GM18907 (cell line): ENCODE measurements at regions not wholly inside any gene's neighbourhood (a gene's known extent, or its start where the extent isn't known, plus 50 kb on each side); places are given as distances from the start of the nearest gene placed in this dataset.

ENCODE experiments used
- ATAC-seq: cut with Tn5 transposase; IDR thresholded peaks from one replicate; pipeline ENCODE4 v1.9.1; 2021; ENCODE audit warnings: mild to moderate bottlenecking, moderate library complexity; ENCODE audit not compliant: unreplicated experiment

- no peak for ATAC-seq
Observed at GRCh38 chr2:14684516-14684915, 52.0 kb downstream of the LRATD1 start.

- no peak for ATAC-seq
Observed at GRCh38 chr2:14690926-14691325, 58.4 kb downstream of the LRATD1 start.

- no peak for ATAC-seq
Observed at GRCh38 chr2:14693874-14694273, 61.4 kb downstream of the LRATD1 start.

DNA sequence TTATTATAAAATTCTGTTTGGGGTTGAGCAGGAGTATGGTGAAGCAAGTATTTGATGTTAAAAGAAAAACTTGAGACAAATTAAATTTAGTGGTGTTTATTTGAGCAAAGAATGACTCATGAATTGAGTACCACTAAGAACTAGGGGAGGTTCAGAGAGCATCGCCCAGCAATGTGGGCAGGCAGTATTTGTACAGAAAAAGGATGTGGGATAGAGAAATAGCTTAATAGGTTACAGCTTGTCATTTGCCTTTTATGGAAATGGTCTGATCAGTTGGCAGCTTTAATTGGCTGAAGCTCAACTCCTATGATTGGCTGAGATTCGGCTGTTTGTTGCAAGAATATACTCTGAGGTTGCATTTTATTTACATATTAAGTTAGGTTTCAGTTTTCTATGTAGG is 68.2 kb downstream of the LRATD1 start:
- ATAC-seq, result no peak

GRCh38 chr2:14702258-14702657 is 69.7 kb downstream of the LRATD1 start:
- no peak for ATAC-seq

GRCh38 chr2:14706201-14706600 is 73.7 kb downstream of the LRATD1 start:
- no peak for ATAC-seq

GRCh38 chr2:14712111-14712510 is 79.6 kb downstream of the LRATD1 start:
- no peak for ATAC-seq

DNA sequence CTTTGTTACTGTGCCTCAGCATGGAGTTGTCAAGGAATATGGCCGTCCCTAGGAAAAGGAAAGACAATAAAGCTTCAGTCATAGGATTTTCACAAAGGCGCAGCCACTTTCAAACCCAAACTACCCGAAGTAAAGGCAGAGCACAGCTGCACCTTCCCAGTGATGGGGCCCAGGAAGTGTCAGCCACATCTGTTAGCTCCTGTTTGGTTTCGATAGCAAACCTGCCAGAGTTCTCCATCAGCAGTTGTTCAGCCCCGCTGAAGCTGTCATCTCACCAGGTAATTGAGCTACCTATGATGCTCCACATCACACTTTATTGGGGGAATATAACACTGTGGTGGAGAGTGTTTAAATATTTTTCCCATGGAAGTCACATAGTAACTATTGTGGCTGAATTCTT is 80.7 kb downstream of the LRATD1 start:
- ATAC-seq, result no peak

- no peak for ATAC-seq
Observed at GRCh38 chr2:14715600-14715999, 83.1 kb downstream of the LRATD1 start.

GRCh38 chr2:14716319-14716718 is 83.8 kb downstream of the LRATD1 start:
- no peak for ATAC-seq

- ATAC-seq, result no peak
Observed at GRCh38 chr2:14717131-14717530, 84.6 kb downstream of the LRATD1 start.

DNA sequence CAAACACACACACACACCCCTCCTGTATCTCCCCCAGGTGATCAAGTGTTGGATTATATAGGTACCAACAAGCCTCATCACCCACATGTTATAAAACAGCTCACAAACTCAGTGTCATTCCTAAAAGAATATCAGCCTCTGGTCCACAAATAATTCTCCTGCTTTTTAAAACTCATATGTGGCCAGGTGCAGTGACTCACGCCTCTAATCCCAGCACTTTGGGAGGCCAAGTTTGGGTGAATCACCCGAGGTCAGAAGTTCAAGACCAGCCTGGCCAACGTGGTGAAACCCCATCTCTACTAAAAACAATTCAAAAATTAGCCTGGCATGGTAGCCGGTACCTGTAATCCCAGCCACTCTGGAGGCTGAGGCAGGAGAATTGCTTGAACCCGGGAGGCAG is 87.8 kb downstream of the LRATD1 start:
- no peak for ATAC-seq

GRCh38 chr2:14720739-14721138 is 88.2 kb downstream of the LRATD1 start:
- ATAC-seq, result no peak

DNA sequence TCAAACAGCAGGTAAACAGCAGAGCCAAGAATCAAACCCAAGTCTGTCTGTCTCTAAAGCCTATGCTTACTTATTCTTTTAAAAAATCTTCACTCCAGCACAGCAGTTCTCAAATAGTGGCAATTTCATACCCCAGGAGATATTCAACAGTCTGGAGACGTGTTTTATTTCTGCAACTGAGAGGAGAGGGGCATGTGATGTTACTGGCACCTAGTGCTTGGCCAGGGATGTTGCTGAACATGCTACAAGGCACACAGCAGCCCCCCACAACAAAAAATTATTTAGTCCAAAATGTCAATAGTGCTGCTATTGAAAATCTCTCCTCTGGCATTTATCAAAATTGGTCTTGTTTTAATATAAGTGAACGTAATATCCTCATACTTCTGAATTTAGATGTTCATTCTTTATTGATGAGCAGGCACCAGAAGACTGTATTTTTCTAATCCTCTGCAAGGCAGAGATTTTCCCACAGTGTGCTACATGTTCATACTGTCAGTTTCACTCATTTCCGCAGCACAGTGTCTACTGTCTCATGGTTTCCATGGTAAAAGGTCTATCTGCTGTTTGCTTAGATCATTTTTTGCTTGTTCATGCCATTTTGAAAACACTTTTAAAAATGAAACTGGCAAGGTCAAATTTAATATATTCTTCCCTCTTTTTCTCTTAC is 90.5 kb downstream of the LRATD1 start:
- no peak for ATAC-seq

- ATAC-seq, result no peak
Observed at GRCh38 chr2:14723684-14724083, 91.2 kb downstream of the LRATD1 start.

- ATAC-seq, result no peak
Observed at GRCh38 chr2:14735696-14736095, 103.2 kb downstream of the LRATD1 start.

- no peak for ATAC-seq
Observed at GRCh38 chr2:14737201-14737600, 104.7 kb downstream of the LRATD1 start.

GRCh38 chr2:14743861-14744260 is 111.3 kb downstream of the LRATD1 start:
- no peak for ATAC-seq

DNA sequence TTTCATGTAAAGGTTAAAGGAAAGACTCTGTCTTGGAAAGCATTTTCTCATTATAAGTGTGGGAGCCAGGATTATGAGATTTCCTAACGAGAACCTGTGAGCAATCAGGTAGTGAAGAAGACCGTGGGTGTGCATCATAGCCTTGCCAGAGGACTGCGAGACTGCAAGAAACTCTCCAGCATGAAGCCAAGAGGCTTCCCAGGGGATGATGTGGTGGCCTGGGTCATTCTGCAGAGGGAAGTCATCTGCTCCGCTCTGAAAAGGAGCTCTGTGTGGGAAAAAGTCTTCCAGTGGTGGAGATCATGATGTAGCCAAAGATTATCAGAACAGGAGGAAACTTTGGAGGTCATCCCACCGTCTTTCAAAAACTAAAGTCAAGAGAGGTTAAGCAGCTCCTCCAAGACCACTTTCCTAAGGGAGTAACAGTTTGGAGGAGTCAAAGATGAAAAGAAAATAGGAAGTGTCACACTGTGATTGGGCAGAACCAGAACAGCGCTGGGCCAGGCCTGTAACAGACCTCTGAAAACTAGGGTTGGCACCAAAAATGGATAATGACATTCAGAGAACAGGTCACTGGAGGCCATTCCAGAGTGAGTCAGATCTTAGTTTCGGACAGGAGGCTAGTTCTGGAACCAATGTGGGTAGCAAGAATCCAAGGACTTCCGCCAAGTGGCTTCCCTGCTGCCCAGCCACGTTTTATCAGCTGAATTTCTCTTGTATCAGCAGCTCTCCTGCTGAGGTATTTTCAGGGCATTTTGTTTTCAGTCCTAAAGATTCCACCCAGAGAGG is 113.0 kb downstream of the LRATD1 start:
- ATAC-seq, result no peak

GRCh38 chr2:14746133-14746532 is 113.6 kb downstream of the LRATD1 start:
- no peak for ATAC-seq

GRCh38 chr2:14747447-14747846 is 114.9 kb downstream of the LRATD1 start:
- no peak for ATAC-seq

- ATAC-seq, result no peak
Observed at GRCh38 chr2:14749884-14750283, 117.4 kb downstream of the LRATD1 start.

DNA sequence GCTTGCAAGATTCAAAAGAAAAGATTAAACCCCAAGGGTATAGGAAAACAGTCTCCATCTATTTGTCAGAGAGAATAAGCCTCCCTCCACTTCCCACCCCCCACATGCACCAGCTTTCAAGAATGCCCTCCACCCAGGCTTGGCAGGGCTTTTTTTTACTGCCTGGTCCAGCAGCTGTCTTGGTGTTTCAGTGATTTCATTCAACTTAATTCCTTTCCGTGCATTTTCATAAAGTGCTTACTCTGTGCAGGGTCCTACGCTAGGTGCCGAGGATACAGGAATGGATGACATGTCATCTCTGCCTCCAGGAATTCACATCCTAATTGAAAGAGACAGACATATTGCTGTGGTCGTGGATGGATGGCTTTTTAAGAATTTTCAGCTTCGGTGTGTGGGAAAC is 117.9 kb downstream of the LRATD1 start:
- no peak for ATAC-seq
